ENCODE measurements at regions not wholly inside any gene's neighbourhood (a gene's known extent, or its start where the extent isn't known, plus 50 kb on each side); places are given as distances from the start of the nearest gene placed in this dataset.

DNA sequence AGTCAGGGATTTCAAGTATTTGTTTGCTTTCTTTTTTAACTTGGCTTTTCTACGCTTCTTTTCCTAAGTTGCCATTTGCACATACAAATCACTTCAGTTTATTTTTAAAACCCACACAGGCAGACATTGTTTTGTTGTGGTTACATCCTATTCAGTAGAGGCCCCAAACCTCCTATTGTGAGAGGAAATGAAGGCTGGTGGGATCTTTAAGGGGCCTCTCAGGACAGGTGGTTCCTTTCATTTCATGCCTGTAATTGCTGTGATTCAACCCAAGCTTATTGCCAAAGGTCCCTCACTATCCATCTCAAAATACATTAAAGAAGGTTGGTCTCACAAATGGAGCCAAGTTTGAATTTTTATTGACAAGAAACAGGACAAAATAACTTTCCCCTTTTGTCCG, 257.1 kb downstream of the ADAMTS20 start:
- no peak for DNase-seq

- DNase-seq: no peak
Observed at GRCh38 chr12:43294147-43294546, 257.9 kb downstream of the ADAMTS20 start.

DNA sequence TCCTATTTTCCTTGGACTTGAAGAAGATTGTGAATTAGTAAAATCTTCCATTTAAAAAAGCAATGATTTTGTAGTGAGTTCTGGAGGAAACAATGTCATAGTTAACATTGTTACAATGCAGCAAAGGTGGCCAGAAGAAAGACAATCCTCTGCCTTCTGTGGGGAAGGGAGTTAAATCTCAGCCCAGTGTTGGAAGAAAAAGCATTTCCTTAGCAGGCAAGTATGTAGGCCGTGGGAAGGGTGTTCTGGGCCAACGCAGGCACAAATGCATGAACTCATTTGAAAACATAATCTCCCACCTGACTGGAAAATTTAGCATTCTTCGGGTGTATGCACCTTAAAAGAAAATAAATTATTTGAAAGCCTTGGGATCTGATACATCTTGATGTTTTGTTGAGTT, 258.6 kb downstream of the ADAMTS20 start:
- no peak for DNase-seq

GRCh38 chr12:43292699-43293098, 259.3 kb downstream of the ADAMTS20 start:
- DNase-seq: no peak

- DNase-seq: no peak
Observed at GRCh38 chr12:43291516-43291915, 260.5 kb downstream of the ADAMTS20 start.

DNA sequence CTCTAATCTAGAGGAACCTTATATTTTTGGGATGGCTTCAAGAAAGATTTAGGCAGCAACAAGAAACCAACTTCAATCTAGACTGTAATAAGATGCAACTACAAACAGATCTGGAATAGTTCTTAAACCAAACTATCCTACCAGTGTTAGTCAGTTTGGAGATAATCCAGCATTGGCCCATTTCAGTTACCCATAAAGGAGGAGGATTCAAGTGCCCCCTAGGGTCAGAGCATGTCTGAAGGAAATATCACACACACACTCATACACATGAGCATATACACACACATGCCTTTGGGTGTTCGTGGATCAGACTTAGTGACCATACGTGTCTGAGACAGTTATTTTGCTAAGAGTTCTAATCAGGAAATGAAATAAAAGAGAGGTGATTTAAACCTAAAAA, 261.2 kb downstream of the ADAMTS20 start:
- no peak for DNase-seq

GRCh38 chr12:43289426-43289801, 262.6 kb downstream of the ADAMTS20 start:
- no peak for DNase-seq

DNA sequence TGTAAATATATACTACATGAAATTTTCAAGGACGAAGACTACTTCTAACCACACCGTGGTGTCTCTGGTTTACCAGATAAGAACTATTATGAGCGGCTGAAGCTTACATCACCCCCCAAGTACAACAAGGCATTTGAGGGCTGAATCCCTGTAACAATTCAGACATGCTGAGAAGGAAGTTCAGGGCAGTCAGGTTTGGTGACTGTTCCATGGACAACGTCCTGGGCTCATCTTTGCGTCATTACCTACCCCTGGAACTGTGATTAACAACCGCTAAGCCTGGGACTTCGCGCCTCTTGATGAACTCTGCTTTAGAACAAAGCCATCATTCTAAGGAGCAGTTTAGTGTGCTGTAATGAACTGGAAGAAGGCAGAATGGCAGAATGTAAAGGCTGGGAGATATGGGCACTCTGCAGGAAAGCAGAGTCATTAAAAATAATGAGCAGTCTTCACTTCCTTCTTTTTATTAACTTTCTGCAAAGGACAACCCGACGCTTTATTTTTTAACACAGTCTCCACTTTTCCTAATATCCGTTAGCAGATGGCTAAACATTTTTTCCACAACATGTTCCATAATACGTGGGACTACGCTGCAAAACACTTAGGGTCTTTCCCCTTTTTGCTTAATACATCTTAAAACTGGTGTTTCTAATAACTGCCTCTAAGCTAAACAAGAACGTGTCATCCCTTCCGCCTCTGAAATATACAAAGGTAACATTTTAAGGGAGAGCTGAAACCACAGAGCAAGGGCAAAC, 263.2 kb downstream of the ADAMTS20 start:
- DNase-seq: no peak

- no peak for DNase-seq
Observed at GRCh38 chr12:43287706-43288383, 264.2 kb downstream of the ADAMTS20 start.

DNA sequence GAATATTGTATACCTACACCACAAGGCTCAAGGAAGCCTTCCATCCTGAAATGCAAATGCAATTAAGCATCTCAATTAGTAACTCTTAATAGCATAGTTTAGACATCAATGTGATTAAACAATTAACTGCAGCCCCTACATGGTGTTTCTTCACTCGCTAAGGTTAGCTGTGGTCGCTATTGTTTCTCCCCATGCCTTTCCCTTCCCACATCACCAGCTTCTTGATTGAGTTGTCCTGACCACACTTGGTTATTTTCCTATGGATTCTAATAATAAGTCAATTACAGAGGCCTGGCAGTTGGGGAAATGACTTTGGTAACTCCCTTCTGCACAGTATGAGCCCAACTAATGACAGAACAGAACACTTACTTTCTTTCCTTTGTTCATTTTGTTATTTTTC, 265.0 kb downstream of the ADAMTS20 start:
- DNase-seq: no peak

DNA sequence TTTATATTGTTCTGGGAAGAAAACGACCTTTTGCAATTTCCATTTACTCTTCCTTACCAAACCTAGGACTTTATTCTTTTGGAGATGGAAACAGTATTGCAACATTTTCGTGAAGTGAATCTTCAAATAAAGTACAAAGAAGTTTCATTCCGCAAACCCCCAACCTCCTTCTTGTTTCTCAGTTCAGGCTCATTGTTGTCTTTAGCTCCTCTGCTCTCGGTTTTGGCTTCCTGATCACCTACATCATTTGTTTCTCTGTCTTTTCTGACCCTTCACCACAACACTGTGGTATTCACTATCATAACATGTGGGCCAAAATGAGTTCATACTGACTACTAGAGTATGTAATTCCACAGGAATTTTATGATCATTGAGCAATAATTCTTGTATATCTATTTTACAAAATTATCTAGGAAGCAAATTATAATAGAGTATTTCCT, 266.8 kb downstream of the ADAMTS20 start:
- no peak for DNase-seq

GRCh38 chr12:43284486-43285158, 267.4 kb downstream of the ADAMTS20 start:
- DNase-seq: no peak

GRCh38 chr12:43283206-43283605, 268.8 kb downstream of the ADAMTS20 start:
- DNase-seq: no peak

- no peak for DNase-seq
Observed at GRCh38 chr12:43282106-43282505, 269.9 kb downstream of the ADAMTS20 start.

- no peak for DNase-seq
Observed at GRCh38 chr12:43281563-43281962, 270.4 kb downstream of the ADAMTS20 start.

GRCh38 chr12:43278541-43278832, 273.5 kb downstream of the ADAMTS20 start:
- DNase-seq: no peak

GRCh38 chr12:43277651-43278540, 274.1 kb downstream of the ADAMTS20 start:
- DNase-seq: no peak

GRCh38 chr12:43273467-43273866, 278.5 kb downstream of the ADAMTS20 start:
- no peak for DNase-seq

DNA sequence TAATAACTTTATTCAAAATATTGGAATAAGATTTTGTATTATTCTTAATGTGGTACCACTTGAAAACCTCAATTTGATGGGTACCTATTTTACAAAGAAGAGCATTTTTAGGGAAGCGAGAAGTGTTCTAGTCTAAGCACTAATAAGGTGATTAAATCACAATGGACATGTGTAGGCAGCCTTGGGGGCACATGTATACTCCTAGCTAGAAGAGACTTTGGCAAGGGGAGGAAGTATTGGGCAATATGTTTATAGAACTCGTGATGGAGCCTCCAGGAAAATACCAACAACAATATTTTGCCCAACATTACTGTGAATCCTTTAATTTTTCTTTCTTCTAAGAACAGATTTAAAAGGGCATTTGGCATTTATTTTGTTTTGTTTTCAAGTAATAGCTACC, 280.3 kb downstream of the ADAMTS20 start:
- no peak for DNase-seq

DNA sequence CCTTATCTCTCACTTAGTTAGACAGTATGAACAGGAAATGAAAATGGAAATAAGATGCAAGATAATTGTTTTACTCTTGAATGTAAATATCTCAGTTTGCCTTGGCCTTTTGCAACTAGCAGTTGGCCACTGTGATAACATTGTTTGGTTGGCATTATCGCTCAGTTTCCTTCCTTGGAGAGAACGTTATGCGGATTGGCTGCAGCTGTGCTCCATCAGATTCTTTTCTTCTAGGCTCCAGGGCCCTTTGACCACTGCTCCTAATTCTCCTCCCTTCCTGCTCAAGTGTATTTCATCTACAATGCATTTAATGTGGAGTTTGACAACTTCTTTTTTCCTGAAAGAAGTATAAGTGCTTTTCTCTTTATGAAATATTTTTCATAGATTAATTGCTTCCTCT, 284.2 kb downstream of the ADAMTS20 start:
- DNase-seq: no peak

DNA sequence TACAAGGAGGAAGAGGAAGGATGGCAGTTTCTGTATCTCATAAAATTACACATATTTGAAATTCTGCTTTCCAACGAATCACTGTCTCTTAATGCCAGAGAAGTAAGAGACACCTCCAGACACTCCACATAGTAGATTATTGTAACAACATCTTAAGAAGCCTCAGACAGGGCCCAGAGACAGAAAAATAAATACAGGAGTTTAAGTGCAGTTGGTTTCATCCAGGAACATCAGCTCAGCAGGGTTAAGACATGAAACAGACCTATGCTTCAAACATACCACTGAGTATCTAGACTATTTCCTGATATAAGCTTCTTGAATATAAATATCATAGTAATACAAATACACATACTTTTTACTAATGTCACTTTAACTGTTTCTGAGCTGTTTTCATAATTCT, 290.3 kb downstream of the ADAMTS20 start:
- no peak for DNase-seq

- no peak for DNase-seq
Observed at GRCh38 chr12:43255522-43256111, 296.4 kb downstream of the ADAMTS20 start.

DNA sequence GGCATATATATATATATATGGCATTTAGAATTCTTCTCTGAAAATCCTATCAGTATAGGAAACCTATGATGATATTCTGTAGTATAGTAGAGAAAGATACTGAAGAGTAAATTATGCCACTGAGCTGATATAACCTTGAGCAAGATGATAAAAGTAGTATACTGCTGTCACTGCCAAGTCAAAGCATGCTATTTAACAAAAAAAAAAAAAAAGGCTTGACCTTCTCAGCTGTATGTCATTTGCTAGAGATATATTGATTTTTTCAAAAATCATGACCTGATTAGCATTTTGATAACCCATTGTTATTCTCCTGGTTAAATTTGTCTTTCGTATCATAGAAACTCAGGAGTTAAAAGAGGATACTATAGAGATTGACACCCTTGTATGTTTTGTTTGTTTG, 299.4 kb downstream of the ADAMTS20 start:
- DNase-seq: no peak

Measured in inflammatory macrophage treated with lipopolysaccharide for 1 hour (primary cell).